ENCODE measurements at regions not wholly inside any gene's neighbourhood (a gene's known extent, or its start where the extent isn't known, plus 50 kb on each side); places are given as distances from the start of the nearest gene placed in this dataset.

DNA sequence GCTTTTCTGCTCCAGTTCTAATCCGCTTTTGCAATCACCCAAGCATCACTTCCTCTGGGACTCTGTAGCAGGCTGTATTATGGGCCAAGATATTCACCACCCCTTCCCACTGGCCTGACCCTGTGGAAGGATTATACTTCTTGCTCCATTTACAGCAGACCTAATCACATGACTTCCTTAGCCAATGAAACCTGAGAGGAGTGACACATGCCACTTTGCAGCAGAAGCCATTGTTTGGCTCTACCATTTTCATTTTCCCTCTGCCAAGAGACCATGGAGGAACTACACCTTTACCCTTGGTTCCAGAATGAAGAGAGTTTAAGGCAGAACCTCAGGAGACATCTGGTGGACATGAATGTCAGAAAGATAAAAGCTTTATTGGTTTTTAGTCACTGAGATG lies 134.9 kb upstream of the HSD17B12 start:
- H3K9ac ChIP-seq (ENCODE audit: low read depth, low read length) = no peak overlapping the region
- no peaks in the 10 kb centered on the region for H3K4me1 ChIP-seq (ENCODE audit: control insufficient read depth, insufficient read depth, low read length)
- peaks cover 70% of the 10 kb centered on the region for H3K27me3 ChIP-seq (ENCODE audit: control insufficient read depth, insufficient read depth, low read length)
- H3K9me3 ChIP-seq (replicated peaks; ENCODE audit: low read length) = no peaks in the 10 kb centered on the region
- H3K36me3 ChIP-seq (ENCODE audit: insufficient read depth, low read length) = no peaks in the 10 kb centered on the region
- no peak overlapping the region for H3K4me3 ChIP-seq (ENCODE audit: low read length)
- H3K4me2 ChIP-seq (ENCODE audit: low read length) = no peak overlapping the region

DNA sequence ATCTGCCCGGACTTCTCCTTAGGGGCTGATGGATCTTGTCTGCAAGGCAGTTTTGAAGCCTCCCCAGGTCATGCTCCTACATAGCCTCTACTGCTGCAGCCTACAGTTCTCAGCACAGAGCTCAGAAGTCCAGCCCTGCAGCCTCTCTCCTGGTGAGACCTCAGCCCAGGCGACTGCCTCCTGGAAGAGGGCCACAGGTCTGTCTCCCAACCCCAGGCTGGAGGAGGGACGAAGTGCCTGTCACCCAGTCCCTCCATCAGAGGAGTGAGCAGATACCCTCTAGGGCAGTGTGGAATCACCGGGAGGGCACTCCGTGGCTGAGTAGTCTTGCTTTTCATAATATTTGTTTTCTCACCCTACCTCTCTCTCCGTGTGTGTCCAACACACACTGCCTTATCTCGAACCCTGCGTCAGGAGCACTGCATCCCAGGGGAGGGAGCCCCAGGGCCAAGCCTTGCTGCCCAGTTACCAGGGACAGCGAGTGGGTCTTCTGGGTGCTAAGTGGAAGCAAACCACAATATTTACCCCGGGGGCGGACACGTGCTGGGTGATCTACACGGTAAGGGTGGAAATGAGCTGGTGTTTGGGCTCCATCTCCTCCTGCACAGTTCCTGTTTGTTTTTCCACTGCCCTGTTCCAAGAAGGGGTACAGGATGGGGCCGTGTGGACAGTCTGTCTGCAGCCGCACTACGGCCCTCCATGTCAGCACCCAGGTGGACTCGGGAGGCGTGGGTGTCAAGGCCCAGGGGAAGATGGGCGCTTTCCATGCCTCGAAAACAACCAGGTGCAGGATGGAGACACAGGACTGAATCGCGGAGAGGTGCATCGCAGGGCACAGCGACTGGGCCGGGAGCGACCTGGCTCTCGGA lies 133.7 kb upstream of the HSD17B12 start:
- H3K9ac ChIP-seq (ENCODE audit: low read depth, low read length) = no peak overlapping the region
- no peaks in the 10 kb centered on the region for H3K9me3 ChIP-seq (replicated peaks; ENCODE audit: low read length)
- peaks cover 80% of the 10 kb centered on the region for H3K27me3 ChIP-seq (ENCODE audit: control insufficient read depth, insufficient read depth, low read length)
- H3K4me1 ChIP-seq (ENCODE audit: control insufficient read depth, insufficient read depth, low read length) = no peaks in the 10 kb centered on the region
- no peak overlapping the region for H3K4me3 ChIP-seq (ENCODE audit: low read length)
- H3K4me2 ChIP-seq (ENCODE audit: low read length) = no peak overlapping the region
- no peaks in the 10 kb centered on the region for H3K36me3 ChIP-seq (ENCODE audit: insufficient read depth, low read length)

DNA sequence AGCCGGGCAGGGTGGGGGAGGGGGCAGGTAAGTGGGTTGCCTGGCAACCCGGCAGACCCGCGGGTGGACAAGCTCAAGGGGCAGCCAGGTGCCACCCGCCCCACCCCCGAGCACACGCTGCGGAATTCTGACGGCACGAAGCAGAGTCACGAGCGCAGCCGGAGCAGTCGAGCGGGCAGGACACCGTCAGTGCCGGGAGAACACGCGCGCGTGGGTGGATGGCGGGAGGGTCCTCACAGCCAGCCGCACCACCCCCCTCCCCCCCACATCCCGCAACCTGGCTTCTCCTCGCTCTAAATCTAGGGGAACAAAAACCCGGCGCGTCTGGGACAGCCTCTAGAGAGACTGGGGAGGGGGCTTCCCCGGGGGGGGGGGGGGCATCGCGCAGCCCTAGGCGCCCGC lies 133.1 kb upstream of the HSD17B12 start:
- no peak overlapping the region for H3K4me3 ChIP-seq (ENCODE audit: low read length)

DNA sequence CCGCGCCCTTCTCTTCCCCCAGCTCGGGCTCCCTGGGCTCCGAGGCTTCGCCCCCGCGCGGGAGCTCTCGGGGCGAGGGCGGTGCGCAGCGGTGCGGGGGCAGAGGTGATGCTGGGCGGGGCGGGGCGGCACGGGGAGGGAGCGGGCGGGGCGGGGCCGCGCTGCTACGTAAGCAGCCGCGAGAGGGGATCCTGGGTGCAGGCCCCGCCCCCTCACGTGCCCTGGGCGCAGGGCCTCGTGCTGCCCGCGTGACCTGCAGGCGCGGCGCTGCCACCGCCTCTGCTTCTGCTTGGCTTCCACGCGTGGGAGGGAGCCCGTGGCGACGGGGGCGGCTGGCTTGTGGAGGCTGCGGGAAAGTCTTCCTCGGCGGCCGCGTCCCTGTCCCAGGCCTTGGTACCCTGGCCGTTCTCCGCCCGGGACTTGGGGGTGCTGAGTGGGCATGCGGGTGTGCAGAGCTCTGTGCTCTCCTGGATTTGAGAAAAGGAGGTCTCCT lies 132.6 kb upstream of the HSD17B12 start:
- Histone ChIP-seq H3K36me3 (ENCODE audit: insufficient read depth, low read length) (no peaks in the 10 kb centered on the region), H3K9ac (ENCODE audit: low read depth, low read length) (no peak overlapping the region), H3K4me3 (ENCODE audit: low read length) (no peak overlapping the region), H3K4me1 (ENCODE audit: control insufficient read depth, insufficient read depth, low read length) (no peaks in the 10 kb centered on the region), H3K27me3 (ENCODE audit: control insufficient read depth, insufficient read depth, low read length) (peaks cover 74% of the 10 kb centered on the region), H3K4me2 (ENCODE audit: low read length) (no peak overlapping the region), H3K9me3 (replicated peaks; ENCODE audit: low read length) (no peaks in the 10 kb centered on the region)

More for the DNA sequence above, 133.1 kb upstream of the HSD17B12 start:
- H3K9me3 ChIP-seq (replicated peaks; ENCODE audit: low read length) = no peaks in the 10 kb centered on the region
- H3K9ac ChIP-seq (ENCODE audit: low read depth, low read length) = no peak overlapping the region
- H3K36me3 ChIP-seq (ENCODE audit: insufficient read depth, low read length) = no peaks in the 10 kb centered on the region
- H3K4me2 ChIP-seq (ENCODE audit: low read length) = no peak overlapping the region
- H3K4me1 ChIP-seq (ENCODE audit: control insufficient read depth, insufficient read depth, low read length) = no peaks in the 10 kb centered on the region
- peaks cover 75% of the 10 kb centered on the region for H3K27me3 ChIP-seq (ENCODE audit: control insufficient read depth, insufficient read depth, low read length)

DNA sequence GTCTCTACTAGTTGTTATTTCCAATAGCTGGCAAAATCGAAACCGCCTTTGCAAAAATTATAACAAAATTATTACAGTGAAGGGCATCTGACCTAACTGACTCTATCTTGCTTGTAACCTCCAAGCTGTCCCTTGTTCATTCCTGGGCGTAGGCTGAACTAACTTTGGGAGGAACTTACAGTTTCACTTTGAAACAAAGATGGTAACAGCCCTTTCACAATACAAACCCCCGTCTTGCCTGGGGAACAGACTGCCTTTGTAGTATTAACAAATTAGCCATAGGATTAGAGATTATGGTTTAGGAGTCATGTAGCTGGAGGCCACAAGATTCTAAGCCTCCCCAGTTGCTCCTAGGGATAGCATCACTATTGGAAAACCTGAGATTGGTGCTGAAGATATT lies 131.6 kb upstream of the HSD17B12 start:
- Histone ChIP-seq H3K27me3 (ENCODE audit: control insufficient read depth, insufficient read depth, low read length) (peaks cover 75% of the 10 kb centered on the region), H3K9ac (ENCODE audit: low read depth, low read length) (no peak overlapping the region), H3K36me3 (ENCODE audit: insufficient read depth, low read length) (no peaks in the 10 kb centered on the region), H3K4me3 (ENCODE audit: low read length) (no peak overlapping the region), H3K4me2 (ENCODE audit: low read length) (no peak overlapping the region), H3K4me1 (ENCODE audit: control insufficient read depth, insufficient read depth, low read length) (no peaks in the 10 kb centered on the region), H3K9me3 (replicated peaks; ENCODE audit: low read length) (no peaks in the 10 kb centered on the region)

DNA sequence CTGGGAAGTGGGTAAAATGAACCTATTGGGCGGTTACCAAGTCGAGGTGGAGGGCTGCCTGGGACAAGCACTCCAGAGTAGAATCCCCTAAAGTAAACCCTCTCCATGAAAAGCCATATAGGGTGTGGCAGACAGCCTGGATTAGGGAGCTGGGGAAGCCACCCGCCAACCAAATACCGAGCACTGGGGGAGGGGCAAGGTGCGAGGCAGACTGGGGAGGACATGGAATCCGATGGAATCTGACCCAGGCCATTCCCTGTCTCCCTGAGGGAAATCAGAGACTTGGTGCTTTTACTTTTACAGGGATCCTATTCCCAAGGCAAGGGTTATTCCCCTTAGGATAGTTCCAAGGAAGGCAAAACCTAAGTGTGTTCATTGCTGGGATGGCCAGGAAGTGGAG lies 130.9 kb upstream of the HSD17B12 start:
- Histone ChIP-seq H3K4me3 (ENCODE audit: low read length) (no peak overlapping the region), H3K4me1 (ENCODE audit: control insufficient read depth, insufficient read depth, low read length) (no peaks in the 10 kb centered on the region), H3K9me3 (replicated peaks; ENCODE audit: low read length) (no peaks in the 10 kb centered on the region), H3K4me2 (ENCODE audit: low read length) (no peak overlapping the region), H3K36me3 (ENCODE audit: insufficient read depth, low read length) (no peaks in the 10 kb centered on the region), H3K9ac (ENCODE audit: low read depth, low read length) (no peak overlapping the region), H3K27me3 (ENCODE audit: control insufficient read depth, insufficient read depth, low read length) (peaks cover 82% of the 10 kb centered on the region)

DNA sequence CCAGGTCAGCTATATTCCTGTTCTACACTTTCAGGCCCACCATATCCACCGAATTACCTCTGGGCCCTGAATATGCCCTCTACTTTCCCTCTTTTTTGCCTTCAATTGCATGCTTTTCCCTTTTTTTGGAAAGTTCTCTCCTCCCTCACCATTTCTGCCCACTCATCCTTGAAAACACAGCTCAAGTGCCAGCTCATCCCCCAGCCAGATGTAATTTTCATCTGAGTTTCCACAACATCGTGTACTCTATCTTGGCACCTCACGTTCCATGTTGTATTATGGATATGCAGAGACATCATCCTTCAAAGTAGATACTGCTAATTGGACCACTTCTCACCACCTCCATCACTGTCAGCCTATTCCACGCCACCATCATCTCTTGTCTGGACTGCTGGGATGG lies 129.8 kb upstream of the HSD17B12 start:
- H3K4me1 ChIP-seq (ENCODE audit: control insufficient read depth, insufficient read depth, low read length) = no peaks in the 10 kb centered on the region
- no peak overlapping the region for H3K9ac ChIP-seq (ENCODE audit: low read depth, low read length)
- H3K36me3 ChIP-seq (ENCODE audit: insufficient read depth, low read length) = no peaks in the 10 kb centered on the region
- no peak overlapping the region for H3K4me3 ChIP-seq (ENCODE audit: low read length)
- H3K27me3 ChIP-seq (ENCODE audit: control insufficient read depth, insufficient read depth, low read length) = peaks cover 83% of the 10 kb centered on the region
- H3K4me2 ChIP-seq (ENCODE audit: low read length) = no peak overlapping the region
- H3K9me3 ChIP-seq (replicated peaks; ENCODE audit: low read length) = no peaks in the 10 kb centered on the region

DNA sequence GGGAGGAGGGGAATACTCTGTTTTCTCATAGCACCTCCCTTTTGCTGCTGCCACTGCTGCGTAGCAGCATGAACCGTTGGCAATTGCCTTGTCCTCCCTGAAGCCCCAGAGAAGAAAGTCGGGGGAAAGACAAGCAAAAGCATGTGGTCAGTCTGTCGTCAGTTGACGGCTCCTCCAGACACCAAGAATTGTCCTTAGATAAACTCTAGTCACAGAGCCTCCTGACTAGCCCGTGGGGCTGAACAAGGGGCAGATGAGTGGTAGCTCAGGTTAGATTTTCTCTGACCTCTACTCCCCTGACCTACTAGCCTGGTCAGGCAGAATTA lies 126.4 kb upstream of the HSD17B12 start:
- Histone ChIP-seq H3K9ac (ENCODE audit: low read depth, low read length) (no peak overlapping the region), H3K4me1 (ENCODE audit: control insufficient read depth, insufficient read depth, low read length) (no peaks in the 10 kb centered on the region), H3K4me3 (ENCODE audit: low read length) (no peak overlapping the region), H3K9me3 (replicated peaks; ENCODE audit: low read length) (no peaks in the 10 kb centered on the region), H3K36me3 (ENCODE audit: insufficient read depth, low read length) (no peaks in the 10 kb centered on the region), H3K27me3 (ENCODE audit: control insufficient read depth, insufficient read depth, low read length) (peaks cover 87% of the 10 kb centered on the region), H3K4me2 (ENCODE audit: low read length) (no peak overlapping the region)

DNA sequence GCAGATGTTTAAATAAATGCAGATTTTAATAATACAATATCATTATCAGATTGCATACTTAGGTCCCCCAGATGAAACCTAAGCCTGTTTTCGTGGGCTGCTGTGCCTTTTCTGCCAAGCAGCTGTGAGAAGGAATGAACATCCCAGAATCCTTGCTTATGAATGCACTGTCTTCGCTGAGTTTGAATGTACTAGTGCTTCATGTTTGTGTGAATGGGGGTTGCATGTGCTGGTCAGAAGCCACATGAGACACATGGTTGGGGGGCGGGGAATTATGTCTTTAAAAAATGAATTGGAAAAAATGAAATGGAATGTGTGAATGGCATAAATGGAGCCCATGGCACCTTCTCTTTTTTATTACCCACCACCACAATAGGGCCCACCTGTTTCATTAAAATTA lies 125.4 kb upstream of the HSD17B12 start:
- Histone ChIP-seq H3K4me2 (ENCODE audit: low read length) (no peak overlapping the region), H3K4me3 (ENCODE audit: low read length) (no peak overlapping the region), H3K36me3 (ENCODE audit: insufficient read depth, low read length) (no peaks in the 10 kb centered on the region), H3K9ac (ENCODE audit: low read depth, low read length) (no peak overlapping the region), H3K9me3 (replicated peaks; ENCODE audit: low read length) (no peaks in the 10 kb centered on the region), H3K27me3 (ENCODE audit: control insufficient read depth, insufficient read depth, low read length) (peaks cover 91% of the 10 kb centered on the region), H3K4me1 (ENCODE audit: control insufficient read depth, insufficient read depth, low read length) (no peaks in the 10 kb centered on the region)

DNA sequence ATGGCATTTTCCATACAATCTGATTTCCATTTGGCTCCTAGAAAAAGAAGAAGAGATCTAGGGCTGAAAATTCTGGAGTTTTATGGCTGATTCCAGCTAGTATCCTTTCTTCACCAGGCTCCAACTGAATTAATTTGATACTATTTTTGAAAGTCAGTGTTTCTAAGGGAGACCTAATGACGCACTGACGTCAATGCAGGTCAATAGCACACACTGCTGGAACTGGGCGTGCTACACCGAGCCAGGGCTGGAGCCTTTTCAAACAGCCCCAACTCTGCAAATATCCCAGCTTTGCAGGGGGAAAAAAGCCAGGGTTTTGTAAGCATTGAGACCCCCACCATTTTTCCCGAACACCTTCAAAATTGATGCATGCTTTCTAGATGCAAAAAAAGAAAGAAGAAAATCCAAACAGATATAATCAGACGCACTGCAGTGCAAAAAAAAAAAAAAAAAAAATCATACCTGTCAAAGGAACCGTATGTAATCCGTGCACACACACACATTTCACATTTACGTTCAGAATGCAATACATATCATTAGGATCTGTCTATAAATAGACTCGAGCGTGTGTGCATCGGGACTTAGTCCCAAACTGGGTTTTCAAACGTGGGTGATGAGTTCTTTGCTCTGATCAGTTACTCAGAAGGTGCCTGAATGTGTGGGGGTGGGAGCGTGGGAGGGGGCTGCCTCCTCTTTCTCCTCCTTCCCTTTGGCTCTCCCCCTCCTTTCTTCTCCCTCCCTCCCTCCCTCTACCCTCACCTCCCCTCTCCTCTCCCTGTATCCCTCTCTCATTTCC lies 124.5 kb upstream of the HSD17B12 start:
- H3K27me3 ChIP-seq (ENCODE audit: control insufficient read depth, insufficient read depth, low read length) = peaks cover 91% of the 10 kb centered on the region
- H3K9ac ChIP-seq (ENCODE audit: low read depth, low read length) = no peak overlapping the region
- no peaks in the 10 kb centered on the region for H3K36me3 ChIP-seq (ENCODE audit: insufficient read depth, low read length)
- H3K4me3 ChIP-seq (ENCODE audit: low read length) = no peak overlapping the region
- H3K9me3 ChIP-seq (replicated peaks; ENCODE audit: low read length) = no peaks in the 10 kb centered on the region
- no peak overlapping the region for H3K4me2 ChIP-seq (ENCODE audit: low read length)
- H3K4me1 ChIP-seq (ENCODE audit: control insufficient read depth, insufficient read depth, low read length) = no peaks in the 10 kb centered on the region

DNA sequence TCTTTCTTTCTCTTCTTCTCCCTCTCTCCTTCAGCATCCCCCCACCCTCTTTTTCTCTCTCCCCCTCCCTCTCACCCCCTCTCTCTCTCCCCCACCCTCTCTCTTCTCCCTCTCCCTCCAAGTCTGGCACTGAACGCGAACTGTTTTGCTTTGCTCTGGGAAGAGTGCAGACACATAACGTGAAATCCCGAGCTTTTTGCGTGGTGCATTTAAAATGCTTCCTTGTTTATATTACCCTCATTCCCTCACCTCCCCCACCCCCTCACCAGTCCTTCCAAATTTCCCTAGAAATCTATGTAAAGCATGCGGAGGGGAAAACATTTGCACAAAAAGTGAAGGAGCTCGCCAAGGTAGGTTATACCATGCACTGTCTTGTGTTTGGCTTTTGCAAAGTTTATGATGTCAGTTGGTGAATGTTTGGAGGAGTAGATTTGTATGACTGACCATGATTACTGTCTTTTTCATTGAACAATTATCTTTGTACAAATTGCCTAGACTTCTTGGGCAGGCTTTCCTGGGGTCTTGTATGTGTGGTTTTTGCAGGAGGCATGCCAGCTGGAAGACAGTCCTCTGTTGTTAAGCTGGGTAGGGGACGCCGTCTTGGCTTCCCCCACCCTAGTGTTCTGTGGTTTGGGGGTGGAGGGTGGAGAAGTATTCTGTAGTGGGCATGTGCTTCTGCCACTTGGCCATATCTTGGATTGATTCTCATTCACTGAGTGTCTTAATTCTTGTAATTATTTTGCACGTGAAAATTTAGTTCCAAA lies 123.7 kb upstream of the HSD17B12 start:
- Histone ChIP-seq H3K4me1 (ENCODE audit: control insufficient read depth, insufficient read depth, low read length) (no peaks in the 10 kb centered on the region), H3K4me2 (ENCODE audit: low read length) (no peak overlapping the region), H3K27me3 (ENCODE audit: control insufficient read depth, insufficient read depth, low read length) (peaks cover 89% of the 10 kb centered on the region), H3K9me3 (replicated peaks; ENCODE audit: low read length) (no peaks in the 10 kb centered on the region), H3K4me3 (ENCODE audit: low read length) (no peak overlapping the region), H3K36me3 (ENCODE audit: insufficient read depth, low read length) (no peaks in the 10 kb centered on the region), H3K9ac (ENCODE audit: low read depth, low read length) (no peak overlapping the region)

Measured in skeletal muscle satellite cell (primary cell).